HUES6 (cell line): ENCODE measurements at regions not wholly inside any gene's neighbourhood (a gene's known extent, or its start where the extent isn't known, plus 50 kb on each side); places are given as distances from the start of the nearest gene placed in this dataset.

ENCODE experiments used
- H3K27ac ChIP-seq: 2 replicates; pipeline ENCODE4 v1.7.0; 2013; ENCODE audit warnings: low read depth, mild to moderate bottlenecking, low read length, inconsistent platforms
- H3K27me3 ChIP-seq: 2 replicates; pipeline ENCODE4 v1.6.1; 2013; ENCODE audit warnings: low read length; ENCODE audit not compliant: control insufficient read depth, insufficient read depth
- H3K36me3 ChIP-seq: 2 replicates; pipeline ENCODE4 v1.6.1; 2013; ENCODE audit warnings: low read length; ENCODE audit not compliant: control insufficient read depth, insufficient read depth
- H3K4me1 ChIP-seq: 2 replicates; pipeline ENCODE4 v1.6.1; 2013; ENCODE audit warnings: low read length; ENCODE audit not compliant: control insufficient read depth, insufficient read depth
- H3K4me3 ChIP-seq: 2 replicates; pipeline ENCODE4 v1.5.1; 2013; ENCODE audit warnings: low read depth, low read length
- H3K9ac ChIP-seq: one replicate; pipeline ENCODE4 v1.6.1; 2013; ENCODE audit warnings: mild to moderate bottlenecking, low read length
- H3K9me3 ChIP-seq: 2 replicates; pipeline ENCODE4 v1.6.1; 2013; ENCODE audit warnings: low read depth, low read length; ENCODE audit not compliant: control insufficient read depth, insufficient read depth

GRCh38 chrX:6407542-6407941, 127.4 kb downstream of the VCX3A start:
- H3K9ac ChIP-seq: no peak overlapping the region
- no peaks in the 10 kb centered on the region for H3K4me1 ChIP-seq
- no peak overlapping the region for H3K4me3 ChIP-seq
- H3K27me3 ChIP-seq: no peaks in the 10 kb centered on the region
- H3K9me3 ChIP-seq: no peaks in the 10 kb centered on the region
- H3K36me3 ChIP-seq: no peaks in the 10 kb centered on the region
- no peak overlapping the region for H3K27ac ChIP-seq

GRCh38 chrX:6386837-6387236, 148.1 kb downstream of the VCX3A start:
- Histone ChIP-seq H3K4me1 (peaks cover 22% of the 10 kb centered on the region), H3K9me3 (no peaks in the 10 kb centered on the region), H3K4me3 (no peak overlapping the region), H3K36me3 (no peaks in the 10 kb centered on the region), H3K9ac (no peak overlapping the region), H3K27me3 (no peaks in the 10 kb centered on the region), H3K27ac (no peak overlapping the region)

- Histone ChIP-seq H3K27ac (no peak overlapping the region), H3K4me3 (no peak overlapping the region), H3K9me3 (no peaks in the 10 kb centered on the region), H3K4me1 (peaks cover 22% of the 10 kb centered on the region), H3K36me3 (no peaks in the 10 kb centered on the region), H3K9ac (no peak overlapping the region), H3K27me3 (no peaks in the 10 kb centered on the region)
Observed at GRCh38 chrX:6384921-6385320, 150.0 kb downstream of the VCX3A start.

GRCh38 chrX:6384371-6384770, 150.5 kb downstream of the VCX3A start:
- no peak overlapping the region for H3K9ac ChIP-seq
- H3K4me3 ChIP-seq: no peak overlapping the region
- no peaks in the 10 kb centered on the region for H3K27me3 ChIP-seq
- H3K27ac ChIP-seq: no peak overlapping the region
- H3K9me3 ChIP-seq: no peaks in the 10 kb centered on the region
- H3K36me3 ChIP-seq: no peaks in the 10 kb centered on the region
- H3K4me1 ChIP-seq: peaks cover 22% of the 10 kb centered on the region

- Histone ChIP-seq H3K36me3 (no peaks in the 10 kb centered on the region), H3K27ac (no peak overlapping the region), H3K4me3 (no peak overlapping the region), H3K9ac (no peak overlapping the region), H3K27me3 (no peaks in the 10 kb centered on the region), H3K9me3 (no peaks in the 10 kb centered on the region), H3K4me1 (peaks cover 22% of the 10 kb centered on the region)
Observed at GRCh38 chrX:6383917-6384316, 151.0 kb downstream of the VCX3A start.

- H3K4me1 ChIP-seq: peaks cover 22% of the 10 kb centered on the region
- H3K27ac ChIP-seq: no peak overlapping the region
- no peaks in the 10 kb centered on the region for H3K36me3 ChIP-seq
- no peaks in the 10 kb centered on the region for H3K9me3 ChIP-seq
- H3K9ac ChIP-seq: no peak overlapping the region
- H3K27me3 ChIP-seq: no peaks in the 10 kb centered on the region
- no peak overlapping the region for H3K4me3 ChIP-seq
Observed at GRCh38 chrX:6383488-6383887, 151.4 kb downstream of the VCX3A start.

- Histone ChIP-seq H3K27ac (no peak overlapping the region), H3K4me3 (no peak overlapping the region), H3K4me1 (peaks cover 22% of the 10 kb centered on the region), H3K9ac (no peak overlapping the region), H3K9me3 (no peaks in the 10 kb centered on the region), H3K27me3 (no peaks in the 10 kb centered on the region), H3K36me3 (no peaks in the 10 kb centered on the region)
Observed at GRCh38 chrX:6382284-6382683, 152.6 kb downstream of the VCX3A start.

GRCh38 chrX:6377103-6377764, 148.6 kb upstream of the NLGN4X start:
- no peak overlapping the region for H3K27ac ChIP-seq
- no peaks in the 10 kb centered on the region for H3K9me3 ChIP-seq
- no peaks in the 10 kb centered on the region for H3K4me1 ChIP-seq
- no peak overlapping the region for H3K4me3 ChIP-seq
- no peak overlapping the region for H3K9ac ChIP-seq
- H3K27me3 ChIP-seq: no peaks in the 10 kb centered on the region
- no peaks in the 10 kb centered on the region for H3K36me3 ChIP-seq

- no peak overlapping the region for H3K4me3 ChIP-seq
- no peak overlapping the region for H3K9ac ChIP-seq
- H3K9me3 ChIP-seq: no peaks in the 10 kb centered on the region
- no peaks in the 10 kb centered on the region for H3K4me1 ChIP-seq
- no peaks in the 10 kb centered on the region for H3K36me3 ChIP-seq
- no peaks in the 10 kb centered on the region for H3K27me3 ChIP-seq
- H3K27ac ChIP-seq: no peak overlapping the region
Observed at GRCh38 chrX:6374556-6374955, 145.9 kb upstream of the NLGN4X start.

- H3K27ac ChIP-seq: no peak overlapping the region
Observed at GRCh38 chrX:6372981-6373380, 144.3 kb upstream of the NLGN4X start.

GRCh38 chrX:6371353-6371752, 142.7 kb upstream of the NLGN4X start:
- no peaks in the 10 kb centered on the region for H3K36me3 ChIP-seq
- no peaks in the 10 kb centered on the region for H3K9me3 ChIP-seq
- H3K27me3 ChIP-seq: no peaks in the 10 kb centered on the region

More at GRCh38 chrX:6372981-6373380, 144.3 kb upstream of the NLGN4X start:
- no peak overlapping the region for H3K9ac ChIP-seq
- no peaks in the 10 kb centered on the region for H3K27me3 ChIP-seq
- H3K36me3 ChIP-seq: no peaks in the 10 kb centered on the region
- H3K4me3 ChIP-seq: no peak overlapping the region
- no peaks in the 10 kb centered on the region for H3K4me1 ChIP-seq
- no peaks in the 10 kb centered on the region for H3K9me3 ChIP-seq

More at GRCh38 chrX:6371353-6371752, 142.7 kb upstream of the NLGN4X start:
- Histone ChIP-seq H3K9ac (no peak overlapping the region), H3K4me1 (no peaks in the 10 kb centered on the region), H3K4me3 (no peak overlapping the region), H3K27ac (no peak overlapping the region)
